ENCODE measurements at regions not wholly inside any gene's neighbourhood (a gene's known extent, or its start where the extent isn't known, plus 50 kb on each side); places are given as distances from the start of the nearest gene placed in this dataset.

DNA sequence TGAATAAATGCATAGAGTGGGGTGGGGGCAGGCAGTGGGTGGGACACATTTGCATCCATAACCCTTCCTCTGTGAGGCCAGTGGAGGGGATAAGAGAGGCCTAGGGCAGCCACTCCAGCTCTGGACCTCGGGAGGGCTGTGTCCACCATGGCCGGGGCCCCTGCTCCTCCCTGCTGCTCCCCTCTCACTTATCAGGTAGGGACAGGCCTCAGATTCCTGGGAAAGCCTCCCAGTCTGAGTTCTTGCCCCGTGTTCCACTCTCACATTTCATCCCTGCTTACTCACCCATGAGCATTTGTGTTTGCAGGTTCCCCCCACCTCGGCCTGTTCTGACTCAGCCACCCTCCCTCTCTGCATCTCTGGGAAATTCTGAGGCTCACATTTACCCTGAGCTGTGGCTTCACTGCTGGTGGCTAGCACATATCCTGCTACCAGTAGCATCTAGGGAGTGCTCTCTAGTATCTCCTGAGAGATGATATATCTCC is 128.7 kb upstream of the TOP3B start:
- TF ChIP-seq POLR2A (IDR thresholded peaks at IDR 0.05) (no peak), CTCF (IDR thresholded peaks at IDR 0.05) (no peak)

GRCh38 chr22:22110548-22111266 is 128.1 kb upstream of the TOP3B start:
- TF ChIP-seq CTCF (IDR thresholded peaks at IDR 0.05), result peak in 5 of 6 experiments; percentile 16 to 51 (median 25)
- TF ChIP-seq POLR2A (IDR thresholded peaks at IDR 0.05), result no peak
- Histone ChIP-seq H3K27ac (peak overlapping the region in 1 of 4 donors; percentile 72), H3K36me3 (no peaks in the 10 kb centered on the region), H3K4me1 (no peaks in the 10 kb centered on the region), H3K27me3 (no peaks in the 10 kb centered on the region), H3K9me3 (no peaks in the 10 kb centered on the region), H3K4me3 (no peak overlapping the region)
- DNase-seq, result peak in 2 of 3 donors; percentile 88 to 92

More for the DNA sequence above, 128.7 kb upstream of the TOP3B start:
- no peaks in the 10 kb centered on the region for H3K27me3 ChIP-seq
- H3K27ac ChIP-seq, result peak overlapping the region in 1 of 4 donors; percentile 72
- no peaks in the 10 kb centered on the region for H3K4me1 ChIP-seq
- H3K4me3 ChIP-seq, result no peak overlapping the region
- H3K36me3 ChIP-seq, result no peaks in the 10 kb centered on the region
- peak in 2 of 3 donors; percentile 39 to 53 for DNase-seq
- H3K9me3 ChIP-seq, result no peaks in the 10 kb centered on the region

DNA sequence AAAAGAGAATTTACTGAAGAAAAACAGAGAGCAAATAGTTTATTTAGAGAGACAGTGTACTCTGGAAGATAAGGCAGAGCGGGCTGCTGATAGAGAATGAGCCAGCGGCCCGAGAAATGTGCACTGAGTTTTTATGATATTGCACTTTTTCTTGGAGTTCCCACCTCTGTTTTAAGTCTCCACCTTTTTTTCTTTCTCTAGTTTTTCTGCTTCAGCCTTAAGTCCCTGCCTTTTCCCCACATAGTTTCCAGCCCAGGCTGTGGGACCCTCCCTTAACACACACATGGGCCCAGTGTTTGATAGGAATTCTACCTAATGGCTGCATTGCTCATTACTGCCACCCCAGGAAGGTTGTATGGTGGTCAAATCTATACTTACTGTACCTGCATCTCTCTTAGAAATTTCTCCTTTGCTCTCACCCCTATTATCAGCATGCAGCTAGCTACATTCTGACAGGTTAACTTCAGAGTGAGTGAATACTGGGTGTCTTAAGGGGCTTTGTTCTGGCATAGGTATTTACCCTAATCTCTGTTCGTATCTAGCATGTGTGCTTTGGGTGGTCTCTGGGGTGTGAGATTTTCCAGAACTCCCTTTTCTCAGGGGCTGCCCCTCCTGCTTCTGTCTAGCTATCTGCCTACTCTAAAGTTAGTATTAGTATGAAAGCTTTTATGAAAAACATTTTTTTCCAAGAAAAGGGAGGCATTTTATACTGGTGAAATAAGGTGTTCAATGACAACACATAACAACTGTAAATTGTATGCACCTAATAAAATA is 127.3 kb upstream of the TOP3B start:
- Histone ChIP-seq H3K4me3 (no peak overlapping the region), H3K9me3 (no peaks in the 10 kb centered on the region), H3K36me3 (no peaks in the 10 kb centered on the region), H3K4me1 (no peaks in the 10 kb centered on the region), H3K27me3 (no peaks in the 10 kb centered on the region), H3K27ac (no peak overlapping the region)
- no peak for DNase-seq
- no peak for TF ChIP-seq POLR2A (IDR thresholded peaks at IDR 0.05)
- no peak for TF ChIP-seq CTCF (IDR thresholded peaks at IDR 0.05)

DNA sequence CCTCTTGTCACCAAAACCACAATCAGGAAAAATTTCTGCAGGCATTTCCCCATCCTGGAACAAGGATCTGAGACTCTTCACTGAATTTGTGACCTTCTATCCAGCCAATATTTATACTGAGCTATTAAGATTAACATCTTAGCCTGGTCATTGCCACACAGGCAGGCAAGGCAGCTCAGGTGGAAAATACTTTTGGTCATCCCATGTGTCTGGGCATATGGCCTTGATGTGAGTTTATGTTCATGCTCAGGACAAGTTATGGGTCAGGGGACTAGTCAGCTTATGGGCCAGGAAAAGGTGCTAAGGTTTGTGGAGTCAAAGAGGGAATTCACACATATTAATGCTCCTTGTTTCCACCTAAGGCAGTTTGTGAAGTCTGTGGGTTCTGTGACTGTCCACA is 124.3 kb upstream of the TOP3B start:
- no peak for DNase-seq
- no peak for TF ChIP-seq POLR2A (IDR thresholded peaks at IDR 0.05)
- no peak for TF ChIP-seq CTCF (IDR thresholded peaks at IDR 0.05)
- Histone ChIP-seq H3K27me3 (no peaks in the 10 kb centered on the region), H3K27ac (no peak overlapping the region), H3K36me3 (no peaks in the 10 kb centered on the region), H3K4me1 (no peaks in the 10 kb centered on the region), H3K9me3 (no peaks in the 10 kb centered on the region), H3K4me3 (no peak overlapping the region)

DNA sequence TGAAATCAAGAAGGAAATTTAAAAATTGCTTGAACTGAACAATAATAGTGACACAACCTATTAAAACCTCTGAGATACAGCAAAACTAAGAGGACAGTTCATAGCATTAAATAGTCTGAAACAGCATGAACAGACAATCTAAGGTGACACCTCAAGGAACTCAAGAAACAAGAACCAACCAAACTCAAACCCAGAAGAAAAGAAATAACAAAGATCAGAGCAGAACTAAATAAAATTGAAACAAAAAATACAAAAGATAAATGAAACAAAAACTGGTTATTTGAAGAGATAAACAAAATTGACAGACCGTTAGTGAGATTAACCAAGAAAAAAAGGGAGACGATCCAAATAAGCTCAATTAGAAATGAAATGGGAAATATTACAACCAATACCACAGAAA is 122.8 kb upstream of the TOP3B start:
- DNase-seq, result no peak
- H3K4me1 ChIP-seq, result no peaks in the 10 kb centered on the region
- H3K27ac ChIP-seq, result no peak overlapping the region
- no peaks in the 10 kb centered on the region for H3K36me3 ChIP-seq
- TF ChIP-seq POLR2A (IDR thresholded peaks at IDR 0.05) (no peak), CTCF (IDR thresholded peaks at IDR 0.05) (no peak)
- no peak overlapping the region for H3K4me3 ChIP-seq
- H3K9me3 ChIP-seq, result no peaks in the 10 kb centered on the region
- H3K27me3 ChIP-seq, result no peaks in the 10 kb centered on the region

Data from Peyer's patch (tissue), 4 donors.